Astrocyte (in vitro differentiated cells and primary cell): ENCODE measurements at regions not wholly inside any gene's neighbourhood (a gene's known extent, or its start where the extent isn't known, plus 50 kb on each side); places are given as distances from the start of the nearest gene placed in this dataset.

Experiments
- DNase-seq: peaks from one replicate; pipeline ENCODE4 v3.0.0-alpha.2; 2010; ENCODE audit warnings: low read depth
- FAIRE-seq: peaks from 2 replicates; lab custom pipeline; 2011; peaks lifted over from hg19 to GRCh38; lab: Jason Lieb, UNC
- H2AFZ ChIP-seq: 2 replicates; pipeline ENCODE4 v1.6.0; 2012; ENCODE audit warnings: low read depth, low read length, inconsistent platforms
- H3K27ac ChIP-seq: 2 replicates; pipeline ENCODE4 v1.5.1; 2011; ENCODE audit warnings: low read depth, low read length, inconsistent platforms
- H3K27me3 ChIP-seq: 2 replicates; pipeline ENCODE4 v1.6.0; 2011; ENCODE audit warnings: low read length, inconsistent platforms; ENCODE audit not compliant: insufficient read depth
- H3K36me3 ChIP-seq: 2 replicates; pipeline ENCODE4 v1.5.1; 2011; ENCODE audit warnings: low read length, inconsistent platforms; ENCODE audit not compliant: insufficient read depth
- H3K4me1 ChIP-seq: 2 replicates; pipeline ENCODE4 v1.5.1; 2011; ENCODE audit warnings: low read length, inconsistent platforms; ENCODE audit not compliant: insufficient read depth
- H3K4me2 ChIP-seq: 2 replicates; pipeline ENCODE4 v1.6.0; 2012; ENCODE audit warnings: low read length, inconsistent platforms
- H3K4me3 ChIP-seq: 2 replicates; pipeline ENCODE4 v1.5.1; 2011; ENCODE audit warnings: low read depth, mild to moderate bottlenecking, low read length, inconsistent platforms; ENCODE audit not compliant: insufficient read depth
- H3K79me2 ChIP-seq: 2 replicates; pipeline ENCODE4 v1.6.0; 2012; ENCODE audit warnings: mild to moderate bottlenecking, low read length, inconsistent platforms; ENCODE audit not compliant: insufficient read depth
- H3K9ac ChIP-seq: 2 replicates; pipeline ENCODE4 v1.6.0; 2012; ENCODE audit warnings: mild to moderate bottlenecking, low read length, inconsistent platforms
- H3K9me3 ChIP-seq: 2 replicates; pipeline ENCODE4 v1.5.1; 2012; ENCODE audit warnings: low read depth, mild to moderate bottlenecking, low read length, inconsistent platforms; ENCODE audit not compliant: insufficient read depth
- H4K20me1 ChIP-seq: 2 replicates; pipeline ENCODE4 v1.6.0; 2012; ENCODE audit warnings: low read length, inconsistent platforms; ENCODE audit not compliant: insufficient read depth
- H3K27ac Mint-ChIP-seq: one replicate; pipeline ENCODE4 v1.8.0; 2021; ENCODE audit warnings: mild to moderate bottlenecking, mixed read lengths; ENCODE audit not compliant: unreplicated experiment
- H3K27me3 Mint-ChIP-seq: one replicate; pipeline ENCODE4 v1.8.0; 2021; ENCODE audit warnings: low read depth, mixed read lengths; ENCODE audit not compliant: unreplicated experiment
- H3K36me3 Mint-ChIP-seq: one replicate; pipeline ENCODE4 v1.8.0; 2021; ENCODE audit warnings: low read depth, mixed read lengths; ENCODE audit not compliant: unreplicated experiment
- H3K4me1 Mint-ChIP-seq: one replicate; pipeline ENCODE4 v1.8.0; 2021; ENCODE audit warnings: low read depth, mixed read lengths; ENCODE audit not compliant: unreplicated experiment
- H3K4me3 Mint-ChIP-seq: one replicate; pipeline ENCODE4 v1.8.0; 2021; ENCODE audit warnings: mild to moderate bottlenecking, moderate library complexity, mixed read lengths; ENCODE audit not compliant: unreplicated experiment
- H3K9me3 Mint-ChIP-seq: one replicate; pipeline ENCODE4 v1.8.0; 2021; ENCODE audit warnings: mild to moderate bottlenecking, mixed read lengths; ENCODE audit not compliant: unreplicated experiment
- CTCF ChIP-seq: IDR thresholded peaks from 2 replicates; pipeline ENCODE4 v1.5.1; 2011; ENCODE audit warnings: low read depth, mild to moderate bottlenecking, inconsistent platforms, low read length, moderate library complexity; ENCODE audit not compliant: insufficient read depth
- EZH2 ChIP-seq: IDR thresholded peaks from 2 replicates; pipeline ENCODE4 v1.6.1; 2012; ENCODE audit warnings: mild to moderate bottlenecking, low read length, inconsistent platforms; ENCODE audit not compliant: insufficient read depth

GRCh38 chr3:171967137-171967783, 72.1 kb upstream of the FNDC3B start:
- no peaks in the 10 kb centered on the region for H3K79me2 ChIP-seq
- DNase-seq (peak; percentile 89), FAIRE-seq (no peak)
- no peak overlapping the region for H3K4me3 ChIP-seq
- H3K36me3 ChIP-seq = no peaks in the 10 kb centered on the region
- no peaks in the 10 kb centered on the region for H4K20me1 ChIP-seq
- H3K9me3 Mint-ChIP-seq = peaks cover 1% of the 10 kb centered on the region
- peaks cover 23% of the 10 kb centered on the region for H3K4me1 Mint-ChIP-seq
- H3K4me1 ChIP-seq = peaks cover 23% of the 10 kb centered on the region
- H3K27ac ChIP-seq = peak overlapping the region; percentile 74
- H3K4me3 Mint-ChIP-seq = no peak overlapping the region
- peak overlapping the region; percentile 7 for H2AFZ ChIP-seq
- no peaks in the 10 kb centered on the region for H3K9me3 ChIP-seq
- H3K4me2 ChIP-seq = peak overlapping the region; percentile 58
- H3K27ac Mint-ChIP-seq = peak overlapping the region; percentile 80
- H3K36me3 Mint-ChIP-seq = no peaks in the 10 kb centered on the region
- no peaks in the 10 kb centered on the region for H3K27me3 Mint-ChIP-seq
- peak overlapping the region; percentile 47 for H3K9ac ChIP-seq
- H3K27me3 ChIP-seq = no peaks in the 10 kb centered on the region
- no peak for TF ChIP-seq CTCF
- no peak for TF ChIP-seq EZH2

GRCh38 chr3:171967932-171968678, 71.3 kb upstream of the FNDC3B start:
- TF ChIP-seq CTCF (no peak), EZH2 (no peak)
- H3K27me3 ChIP-seq = no peaks in the 10 kb centered on the region
- H3K4me3 ChIP-seq = no peak overlapping the region
- H3K4me1 ChIP-seq = peaks cover 23% of the 10 kb centered on the region
- no peaks in the 10 kb centered on the region for H3K27me3 Mint-ChIP-seq
- H3K9me3 ChIP-seq = no peaks in the 10 kb centered on the region
- H4K20me1 ChIP-seq = no peaks in the 10 kb centered on the region
- H3K9ac ChIP-seq = peak overlapping the region; percentile 47
- peaks cover 23% of the 10 kb centered on the region for H3K4me1 Mint-ChIP-seq
- H3K27ac Mint-ChIP-seq = peak overlapping the region; percentile 80
- peak; percentile 100 for DNase-seq
- H2AFZ ChIP-seq = no peak overlapping the region
- H3K36me3 Mint-ChIP-seq = no peaks in the 10 kb centered on the region
- H3K36me3 ChIP-seq = no peaks in the 10 kb centered on the region
- no peaks in the 10 kb centered on the region for H3K79me2 ChIP-seq
- no peak for FAIRE-seq
- peaks cover 1% of the 10 kb centered on the region for H3K9me3 Mint-ChIP-seq
- peak overlapping the region; percentile 58 for H3K4me2 ChIP-seq
- no peak overlapping the region for H3K4me3 Mint-ChIP-seq
- peak overlapping the region; percentile 74 for H3K27ac ChIP-seq

- FAIRE-seq = no peak
Observed at GRCh38 chr3:171970301-171970788, 69.0 kb upstream of the FNDC3B start.

More at GRCh38 chr3:171970301-171970788, 69.0 kb upstream of the FNDC3B start:
- H3K79me2 ChIP-seq = no peaks in the 10 kb centered on the region
- peaks cover 26% of the 10 kb centered on the region for H3K4me1 ChIP-seq
- H3K4me3 ChIP-seq = no peak overlapping the region
- H3K9me3 Mint-ChIP-seq = peaks cover 1% of the 10 kb centered on the region
- peak; percentile 55 for DNase-seq
- H3K9me3 ChIP-seq = no peaks in the 10 kb centered on the region
- H3K27ac Mint-ChIP-seq = peak overlapping the region; percentile 37
- H3K4me3 Mint-ChIP-seq = peak overlapping the region; percentile 50
- H3K4me2 ChIP-seq = no peak overlapping the region
- no peaks in the 10 kb centered on the region for H3K27me3 ChIP-seq
- no peaks in the 10 kb centered on the region for H3K36me3 Mint-ChIP-seq
- TF ChIP-seq EZH2 = no peak
- TF ChIP-seq CTCF = no peak
- H2AFZ ChIP-seq = peak overlapping the region; percentile 23
- no peaks in the 10 kb centered on the region for H4K20me1 ChIP-seq
- H3K27me3 Mint-ChIP-seq = no peaks in the 10 kb centered on the region
- peak overlapping the region; percentile 23 for H3K27ac ChIP-seq
- H3K4me1 Mint-ChIP-seq = peaks cover 23% of the 10 kb centered on the region
- H3K9ac ChIP-seq = no peak overlapping the region
- H3K36me3 ChIP-seq = no peaks in the 10 kb centered on the region
